Esophagus squamous epithelium (tissue), 5 donors: ENCODE measurements at regions not wholly inside any gene's neighbourhood (a gene's known extent, or its start where the extent isn't known, plus 50 kb on each side); places are given as distances from the start of the nearest gene placed in this dataset.

Source experiments
- DNase-seq: peaks from one replicate; lab custom pipeline; 2025; lab: John Stamatoyannopoulos, UW
- H3K27ac ChIP-seq, 4 donors: fragments of 200-600 bp; sonication (generic); one replicate each; pipeline ENCODE4 v1.5.1; 2016 to 2019; ENCODE audit warnings: mild to moderate bottlenecking in 1 of 4
- H3K27me3 ChIP-seq, 4 donors: fragments of 200-600 bp; sonication (generic); 1 replicate in 3 of 4; 2 replicates in 1 of 4; pipeline versions ENCODE4 v1.5.1 to v1.6.0; 2017 to 2021; ENCODE audit warnings: antibody characterized with exemption in 1 of 4
- H3K36me3 ChIP-seq, 3 donors: fragments of 200-600 bp; sonication (generic); one replicate each; pipeline ENCODE4 v1.5.1; 2016 to 2019
- H3K4me1 ChIP-seq, 3 donors: fragments of 200-600 bp; sonication (generic); one replicate each; pipeline ENCODE4 v1.5.1; 2017 to 2019
- H3K4me3 ChIP-seq, 4 donors: fragments of 200-600 bp; sonication (generic); 1 replicate in 3 of 4; 2 replicates in 1 of 4; pipeline ENCODE4 v1.5.1; 2016 to 2019; ENCODE audit warnings: mild to moderate bottlenecking in 2 of 4, moderate library complexity in 1 of 4
- H3K9me3 ChIP-seq, 3 donors: fragments of 200-600 bp; sonication (generic); one replicate each; pipeline ENCODE4 v1.5.1; 2016 to 2019
- POLR2A ChIP-seq, 4 donors: fragments of 450-650 bp; IDR thresholded peaks; one replicate each; pipeline ENCODE4 v1.6.1; 2017; ENCODE audit warnings: antibody characterized with exemption in 4 of 4, mild to moderate bottlenecking in 4 of 4, moderate library complexity in 3 of 4
- WGBS, 2 donors: methylation state at CpG; one replicate each; pipeline ENCODE4 v1.1.5; 2018; 5-methylcytosine and 5-hydroxymethylcytosine counted together
- intact Hi-C: fragments of 100-400 bp; cut with DNase I; formaldehyde crosslinking; loops from one replicate; pipeline ENCODE4 v1.15.0; 2022
- TF ChIP-seq, protein P1 (sequence below), 6 experiments: fragments of 450-650 bp in 4 of 6; fragments of 200-600 bp in 2 of 6; sonication (generic) in 2 of 6; IDR thresholded peaks; one replicate each; pipeline ENCODE4 v1.5.1; 2016 to 2019; ENCODE audit warnings: antibody characterized with exemption in 6 of 6, mild to moderate bottlenecking in 4 of 6, moderate library complexity in 4 of 6
- donor health status: DM: yes; HTN: yes; CAD: no.

DNA sequence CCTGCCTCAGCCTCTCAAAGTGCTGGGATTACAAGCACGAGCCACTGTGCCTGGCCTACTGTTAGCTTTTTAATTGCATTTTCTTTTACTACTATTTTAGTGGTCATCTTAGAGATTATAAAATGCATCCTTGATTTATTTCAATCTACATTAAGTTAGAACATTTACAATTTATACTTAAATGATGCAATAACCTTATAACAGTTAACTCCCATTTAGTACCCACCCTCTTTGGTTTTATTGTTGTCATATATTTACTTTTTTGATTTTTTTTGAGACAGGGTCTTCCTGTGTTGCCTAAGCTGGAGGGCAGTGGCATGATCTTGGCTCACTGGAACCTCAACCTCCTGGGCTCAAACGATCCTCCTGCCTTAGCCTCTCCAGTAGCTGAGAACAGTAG, 77.3 kb downstream of the PPCDC start:
- intact Hi-C loops, result no loop called here
- Histone ChIP-seq H3K36me3 (no peaks in the 10 kb centered on the region), H3K9me3 (no peaks in the 10 kb centered on the region), H3K27me3 (no peaks in the 10 kb centered on the region), H3K4me3 (no peak overlapping the region), H3K4me1 (peaks cover 0 to 10% (median 6%) of the 10 kb centered on the region in 3 donors), H3K27ac (no peak overlapping the region)
- TF ChIP-seq, protein P1, sequence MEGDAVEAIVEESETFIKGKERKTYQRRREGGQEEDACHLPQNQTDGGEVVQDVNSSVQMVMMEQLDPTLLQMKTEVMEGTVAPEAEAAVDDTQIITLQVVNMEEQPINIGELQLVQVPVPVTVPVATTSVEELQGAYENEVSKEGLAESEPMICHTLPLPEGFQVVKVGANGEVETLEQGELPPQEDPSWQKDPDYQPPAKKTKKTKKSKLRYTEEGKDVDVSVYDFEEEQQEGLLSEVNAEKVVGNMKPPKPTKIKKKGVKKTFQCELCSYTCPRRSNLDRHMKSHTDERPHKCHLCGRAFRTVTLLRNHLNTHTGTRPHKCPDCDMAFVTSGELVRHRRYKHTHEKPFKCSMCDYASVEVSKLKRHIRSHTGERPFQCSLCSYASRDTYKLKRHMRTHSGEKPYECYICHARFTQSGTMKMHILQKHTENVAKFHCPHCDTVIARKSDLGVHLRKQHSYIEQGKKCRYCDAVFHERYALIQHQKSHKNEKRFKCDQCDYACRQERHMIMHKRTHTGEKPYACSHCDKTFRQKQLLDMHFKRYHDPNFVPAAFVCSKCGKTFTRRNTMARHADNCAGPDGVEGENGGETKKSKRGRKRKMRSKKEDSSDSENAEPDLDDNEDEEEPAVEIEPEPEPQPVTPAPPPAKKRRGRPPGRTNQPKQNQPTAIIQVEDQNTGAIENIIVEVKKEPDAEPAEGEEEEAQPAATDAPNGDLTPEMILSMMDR (IDR thresholded peaks at IDR 0.05), result no peak
- no peak for TF ChIP-seq POLR2A (IDR thresholded peaks at IDR 0.05)
- 85 to 95% methylated on average over 2 of the region's 2 CpGs for WGBS, 2 donors
- DNase-seq, result no peak

DNA sequence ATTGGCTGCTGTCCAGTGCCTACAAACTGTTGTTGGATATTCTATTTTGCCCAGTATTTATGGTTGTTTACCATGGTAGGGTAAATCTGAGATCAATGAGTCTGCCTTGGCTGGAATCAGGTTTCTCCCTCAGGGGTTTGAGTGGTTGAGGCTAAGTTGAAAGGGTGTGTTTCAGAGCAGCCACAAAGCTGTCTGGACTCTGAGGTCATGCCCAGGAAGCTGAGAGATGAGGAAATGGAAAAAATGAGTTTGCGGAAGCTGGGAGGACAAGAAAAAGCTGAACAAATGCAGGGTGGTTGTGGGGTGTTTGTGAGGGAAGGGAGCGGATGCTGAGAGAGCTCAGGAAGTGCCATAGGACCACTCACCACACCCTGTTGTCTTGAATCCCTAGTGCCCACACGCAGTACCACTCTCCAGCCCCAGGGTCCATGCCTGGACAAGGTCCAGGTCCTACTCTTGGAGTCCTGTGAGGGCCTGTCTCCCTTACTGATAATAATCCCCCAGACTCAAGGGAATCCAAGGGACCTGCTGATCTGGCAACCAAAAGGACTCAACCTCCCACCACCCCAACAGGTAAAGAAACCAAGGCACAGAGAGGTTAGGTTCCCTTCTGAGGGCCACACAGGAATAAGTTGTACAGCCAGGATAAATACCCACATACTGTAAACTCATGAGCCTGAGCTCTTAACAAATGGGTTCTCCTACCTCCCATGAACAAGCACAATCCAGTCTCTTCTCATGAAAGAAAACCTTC, 81.6 kb downstream of the PPCDC start:
- Histone ChIP-seq H3K4me1 (peaks cover 6 to 22% (median 12%) of the 10 kb centered on the region in 3 donors), H3K4me3 (no peak overlapping the region), H3K9me3 (no peaks in the 10 kb centered on the region), H3K27ac (peak overlapping the region; percentile 21 to 77 (median 42)), H3K27me3 (no peaks in the 10 kb centered on the region), H3K36me3 (no peaks in the 10 kb centered on the region)
- intact Hi-C loops, result no loop called here
- DNase-seq, result no peak
- 66 to 67% methylated on average over 3 of the region's 3 CpGs for WGBS, 2 donors
- TF ChIP-seq POLR2A (IDR thresholded peaks at IDR 0.05), result no peak
- TF ChIP-seq, protein P1 (IDR thresholded peaks at IDR 0.05), result no peak

DNA sequence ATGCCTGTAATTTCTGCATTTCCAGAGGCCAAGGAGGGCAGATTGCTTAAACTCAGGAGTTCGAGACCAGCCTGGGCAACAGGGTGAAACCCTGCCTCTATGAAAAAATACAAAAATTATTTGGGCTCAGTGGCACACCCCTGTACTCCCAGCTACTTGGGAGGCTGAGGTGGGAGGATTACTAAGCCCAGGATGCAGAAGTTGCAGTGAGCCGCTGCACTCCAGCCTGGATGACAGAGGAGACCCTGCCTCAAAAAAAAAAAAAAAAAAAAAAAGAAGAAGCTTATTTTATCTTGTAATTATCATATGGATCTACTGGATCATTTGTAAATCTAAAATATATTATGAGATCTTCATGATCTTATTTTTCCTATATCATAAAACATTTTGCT, 84.1 kb downstream of the PPCDC start:
- Histone ChIP-seq H3K36me3 (no peaks in the 10 kb centered on the region), H3K27me3 (no peaks in the 10 kb centered on the region), H3K4me1 (peaks cover 6 to 22% (median 12%) of the 10 kb centered on the region in 3 donors), H3K9me3 (no peaks in the 10 kb centered on the region), H3K4me3 (no peak overlapping the region), H3K27ac (no peak overlapping the region)
- 64 to 90% methylated on average over 1 to 2 of the region's 2 CpGs for WGBS, 2 donors
- TF ChIP-seq, protein P1 (IDR thresholded peaks at IDR 0.05), result no peak
- no peak for TF ChIP-seq POLR2A (IDR thresholded peaks at IDR 0.05)
- DNase-seq, result no peak
- intact Hi-C loops, result no loop called here

DNA sequence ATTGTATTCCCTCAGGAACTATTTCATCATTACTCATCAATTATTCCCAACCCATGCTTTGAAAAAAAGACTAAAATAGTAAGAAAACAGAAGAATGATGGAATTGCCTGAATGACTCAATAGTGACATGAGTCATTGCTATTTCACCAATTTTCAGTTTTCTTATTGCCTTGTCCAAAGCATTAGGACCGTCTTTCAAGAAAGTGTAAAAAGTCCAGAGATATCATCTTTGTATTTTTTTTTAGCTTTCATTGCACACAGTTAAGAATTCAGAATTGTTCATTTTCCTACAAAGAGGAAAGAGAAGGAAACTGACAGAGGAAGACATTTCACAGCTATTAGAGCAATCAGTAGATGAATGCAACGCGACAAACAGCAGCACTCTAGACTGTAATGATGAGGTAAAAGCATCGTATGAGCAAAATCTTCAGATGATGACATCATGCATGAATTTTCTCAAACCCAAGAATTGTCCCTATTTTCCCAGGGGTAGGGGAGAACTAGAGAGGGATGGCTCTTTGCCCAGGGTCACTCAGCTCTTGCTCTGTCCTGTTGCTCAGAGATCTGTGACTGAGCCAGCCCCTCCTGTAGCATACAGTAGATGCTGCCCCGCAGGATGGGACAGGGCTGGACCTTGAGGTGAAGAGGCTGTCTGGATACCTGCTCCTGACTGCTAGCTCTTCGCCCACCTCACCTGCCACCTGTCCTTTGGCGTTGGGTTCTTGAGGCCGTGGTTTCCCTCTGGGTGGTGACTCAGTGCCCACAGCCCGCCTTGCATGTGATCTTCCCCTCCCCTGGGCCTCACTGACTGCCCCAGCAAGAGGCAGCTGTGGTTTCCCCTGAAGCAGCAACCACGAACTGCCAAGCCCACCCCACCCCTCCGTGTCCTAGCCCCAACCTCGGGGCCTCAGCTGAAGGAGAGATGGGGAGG, 84.8 kb downstream of the PPCDC start:
- Histone ChIP-seq H3K4me3 (no peak overlapping the region), H3K36me3 (no peaks in the 10 kb centered on the region), H3K4me1 (peaks cover 6 to 22% (median 12%) of the 10 kb centered on the region in 3 donors), H3K27me3 (no peaks in the 10 kb centered on the region), H3K9me3 (no peaks in the 10 kb centered on the region), H3K27ac (peak overlapping the region in 2 of 4 donors; percentile 14 to 17)
- no peak for DNase-seq
- intact Hi-C loops, result no loop called here
- 45 to 56% methylated on average over 4 to 7 of the region's 12 CpGs for WGBS, 2 donors
- TF ChIP-seq, protein P1 (IDR thresholded peaks at IDR 0.05), result no peak
- TF ChIP-seq POLR2A (IDR thresholded peaks at IDR 0.05), result no peak
